Renal cortical epithelial cell (primary cell): ENCODE measurements at regions not wholly inside any gene's neighbourhood (a gene's known extent, or its start where the extent isn't known, plus 50 kb on each side); places are given as distances from the start of the nearest gene placed in this dataset.

ENCODE experiments used
- DNase-seq: peaks from one replicate; pipeline ENCODE4 v3.0.0-alpha.2; 2011; ENCODE audit warnings: low read depth

- no peak for DNase-seq
These were observed 223.2 kb upstream of the GSE1 start for GRCh38 chr16:85389679-85390470.

- DNase-seq = peak; percentile 74
These were observed 222.5 kb upstream of the GSE1 start for GRCh38 chr16:85390511-85391174.

DNA sequence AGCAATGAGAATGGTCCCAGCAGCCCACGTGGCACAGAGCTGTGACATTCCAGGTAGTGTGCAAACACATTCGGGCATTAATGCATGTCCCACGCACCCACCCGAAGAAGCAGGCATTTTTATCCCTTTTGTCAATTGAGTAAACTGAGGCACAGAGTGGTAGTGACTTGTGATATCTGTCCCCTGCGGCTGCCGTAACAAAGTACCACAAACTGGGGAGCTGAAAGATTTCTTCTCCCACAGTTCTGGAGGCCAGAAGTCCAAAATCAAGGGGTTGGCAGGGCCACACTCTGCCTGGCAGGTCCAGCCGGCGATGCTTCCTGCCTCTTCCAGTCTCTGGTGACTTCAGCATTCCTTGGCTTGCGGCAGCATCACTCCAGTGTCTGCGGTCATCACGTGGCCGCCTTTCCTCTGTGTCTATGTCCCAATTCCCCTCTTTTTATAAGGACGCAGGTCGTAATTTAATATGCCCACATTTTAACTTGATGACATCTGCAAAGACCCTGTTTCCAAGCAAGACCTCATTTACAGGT, 221.9 kb upstream of the GSE1 start:
- DNase-seq = no peak

DNA sequence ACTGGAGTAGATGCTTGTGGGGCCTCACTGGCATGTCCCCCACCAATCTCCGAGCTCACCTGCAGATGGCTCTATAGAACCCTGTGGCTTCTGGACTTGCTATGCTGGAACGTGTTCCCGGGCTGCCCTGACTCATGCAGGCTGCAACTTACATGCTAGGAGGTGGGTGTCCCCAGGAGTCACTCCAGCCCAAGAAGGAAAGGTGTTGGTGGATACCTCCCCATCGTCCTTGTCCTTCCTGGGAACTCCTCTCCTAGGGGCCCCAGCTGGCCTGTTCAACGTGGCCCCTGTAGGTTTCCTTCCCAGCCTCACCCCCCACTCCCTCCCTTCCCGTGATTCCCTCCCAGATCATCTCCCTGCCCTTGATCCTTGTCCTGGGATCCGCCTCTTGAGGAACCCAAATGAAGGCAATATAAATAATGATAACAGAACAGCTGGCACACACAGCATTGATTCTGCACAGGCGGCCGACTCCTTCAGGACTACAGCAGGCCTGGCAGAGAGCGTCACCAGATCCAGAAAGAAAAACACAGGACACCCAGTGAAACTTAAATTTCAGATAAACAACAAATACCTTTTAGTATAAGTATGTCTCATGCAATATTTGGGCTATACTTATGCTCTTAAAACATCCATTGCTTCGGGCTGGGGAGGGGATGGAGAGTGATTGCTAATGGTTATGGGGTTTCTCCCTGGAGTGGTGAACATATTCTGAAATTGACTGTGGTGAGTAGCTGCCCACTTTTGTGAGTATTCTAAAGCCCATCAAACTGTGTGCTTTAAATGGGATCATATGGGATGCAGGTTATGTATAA, 221.1 kb upstream of the GSE1 start:
- DNase-seq = no peak

- DNase-seq = no peak
These were observed 220.1 kb upstream of the GSE1 start for GRCh38 chr16:85392756-85393673.

DNA sequence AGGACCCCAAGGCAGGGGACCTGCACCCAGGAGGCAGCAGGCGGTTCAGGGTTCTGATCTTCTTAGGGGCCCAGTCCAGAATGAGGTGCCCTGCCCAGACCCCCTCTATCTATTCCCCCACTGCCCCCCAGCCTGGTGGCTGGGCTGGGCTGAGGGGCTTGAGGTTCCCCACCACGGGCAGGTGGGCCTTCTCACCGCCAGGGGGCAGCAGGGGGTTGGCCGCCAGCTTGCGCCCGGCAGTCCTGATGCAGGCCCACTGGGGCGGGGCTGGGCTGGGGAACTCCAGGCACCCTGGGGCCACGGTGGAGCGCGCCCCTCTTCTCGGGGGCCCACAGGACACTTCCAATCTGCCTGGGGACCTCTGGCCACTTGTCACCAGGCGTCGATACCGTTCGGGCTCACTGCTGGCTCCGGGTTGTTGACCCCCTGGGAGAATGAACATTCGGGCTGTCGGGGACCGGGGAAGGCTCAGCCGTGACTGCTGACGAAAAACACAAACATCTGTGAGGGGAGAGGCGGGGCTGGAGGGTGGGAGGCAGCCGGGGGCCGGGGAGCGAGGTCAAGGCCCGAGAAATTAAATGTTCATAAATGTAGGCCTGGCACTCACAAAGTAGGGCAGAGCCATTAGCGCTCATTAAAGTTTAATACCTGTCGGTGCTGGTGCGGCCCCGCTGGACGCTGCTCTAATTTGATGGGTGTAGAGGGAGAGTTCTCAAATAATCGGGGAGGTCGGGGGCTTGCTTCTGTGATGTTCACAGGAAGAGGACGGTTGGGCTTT, 219.3 kb upstream of the GSE1 start:
- no peak for DNase-seq

DNA sequence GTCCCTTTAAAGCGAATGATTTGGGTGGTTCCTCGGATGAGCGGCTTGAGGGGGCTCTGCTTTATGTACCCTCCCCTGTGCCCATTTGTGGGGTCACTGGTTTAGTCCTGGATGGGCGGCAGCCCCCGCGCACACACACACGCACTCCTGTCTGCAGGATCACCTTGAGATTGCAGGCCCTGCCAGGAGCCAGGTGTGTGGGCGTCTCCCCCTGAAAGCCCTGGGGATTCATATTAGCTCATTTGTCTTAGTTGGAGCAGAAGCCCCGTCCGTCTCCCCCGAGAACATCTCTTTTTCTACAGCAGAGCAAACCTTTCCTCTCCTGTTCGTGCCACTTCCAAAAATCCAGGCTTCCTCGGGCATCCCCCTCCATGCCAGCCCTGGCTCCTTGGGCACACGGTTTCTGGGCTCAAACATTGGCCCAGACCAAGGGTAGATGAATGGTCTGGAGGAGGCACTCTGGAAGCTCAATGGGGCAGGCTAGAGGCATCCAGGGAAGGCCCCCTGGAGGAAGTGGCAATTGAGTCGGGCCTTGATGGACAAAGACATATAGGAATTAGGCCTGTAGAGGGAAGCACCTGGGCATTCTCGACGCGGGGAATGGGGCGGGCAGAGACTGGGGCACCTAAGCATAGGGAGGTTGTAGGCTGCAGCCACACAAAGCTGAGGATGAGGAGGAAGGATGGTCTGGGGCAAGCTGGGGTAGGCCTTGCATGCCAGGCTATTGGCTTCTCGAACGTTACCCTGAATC, 218.5 kb upstream of the GSE1 start:
- no peak for DNase-seq

DNA sequence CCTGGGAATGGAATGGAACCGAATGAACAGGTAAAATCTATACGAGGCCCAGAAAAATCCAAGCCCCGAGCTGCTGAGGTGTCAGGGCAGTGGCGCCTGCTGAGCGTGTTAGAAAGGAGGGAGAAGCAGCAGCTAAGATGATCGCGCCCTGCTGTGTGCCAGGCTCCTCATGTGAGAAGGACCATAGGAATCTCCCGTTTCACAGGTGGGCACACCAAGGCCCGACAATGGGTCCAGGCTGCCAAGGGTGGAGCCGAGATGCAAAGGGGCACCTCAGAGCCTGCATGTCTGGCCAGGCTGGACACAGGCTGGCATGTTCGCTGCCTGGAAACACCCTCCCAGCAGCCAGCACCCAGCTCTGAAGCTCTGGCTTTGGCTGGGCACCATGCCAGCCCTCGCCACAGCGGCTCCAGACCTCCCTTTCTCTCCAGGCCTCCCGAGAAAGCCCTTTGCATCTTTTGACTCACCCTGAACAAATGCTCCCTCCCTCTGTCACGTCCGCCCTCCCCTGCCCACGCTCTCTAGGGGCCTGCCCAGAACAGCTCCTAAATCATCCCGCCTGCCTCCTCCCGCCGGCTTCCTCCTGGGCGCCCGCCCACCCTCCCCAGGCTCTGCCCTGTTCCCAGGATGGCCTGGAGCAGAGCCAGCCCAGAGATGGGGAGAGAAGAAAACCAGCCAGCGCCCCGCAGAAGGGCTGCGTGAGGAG, 217.8 kb upstream of the GSE1 start:
- peak; percentile 96 for DNase-seq

DNA sequence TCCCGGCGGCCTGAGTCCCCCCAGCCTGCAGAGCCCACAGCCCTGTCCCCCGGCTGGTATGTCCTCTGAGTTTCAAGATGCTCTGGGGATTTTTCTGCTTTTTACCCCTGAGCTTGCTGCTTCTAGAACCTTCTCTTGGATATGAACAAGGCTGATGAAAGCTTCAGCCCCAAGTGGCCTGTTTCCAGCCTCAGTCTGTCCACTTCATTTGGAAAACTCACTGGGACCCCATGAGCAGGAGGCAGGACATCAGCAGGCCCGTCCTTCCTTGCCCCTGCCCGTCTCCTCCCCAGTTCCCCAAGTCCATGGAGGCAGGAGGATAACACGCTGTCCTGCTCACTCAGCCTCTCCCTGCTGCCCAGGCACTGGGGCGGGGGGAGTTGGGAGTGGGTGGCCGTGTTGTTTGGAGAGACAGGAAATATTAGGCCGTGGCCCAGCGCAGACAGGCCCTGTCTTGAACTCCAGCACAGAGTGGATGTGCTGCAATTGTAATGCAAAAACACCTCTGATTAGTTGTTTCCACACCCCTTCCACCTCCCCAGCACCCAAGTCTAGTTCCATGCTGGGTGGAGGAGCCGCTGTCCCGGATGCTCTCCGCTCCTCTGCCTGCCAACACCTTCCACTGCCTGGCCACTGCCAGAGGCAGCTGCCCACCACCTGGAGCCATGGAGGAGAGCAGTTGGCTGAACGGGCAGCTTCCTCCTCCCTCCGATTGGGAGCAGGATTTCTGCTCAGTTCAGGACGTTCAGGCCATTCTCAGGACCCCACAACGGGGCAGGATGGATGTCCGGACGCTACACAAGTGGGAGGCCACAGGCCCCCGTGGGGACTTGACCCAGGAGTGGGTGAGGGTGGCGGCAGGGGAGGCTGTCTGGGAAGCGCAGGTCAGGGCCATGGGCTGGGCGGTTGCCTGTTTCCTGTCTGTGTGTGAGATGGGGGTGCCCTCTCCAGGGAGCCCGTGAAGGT, 216.9 kb upstream of the GSE1 start:
- DNase-seq = no peak

DNA sequence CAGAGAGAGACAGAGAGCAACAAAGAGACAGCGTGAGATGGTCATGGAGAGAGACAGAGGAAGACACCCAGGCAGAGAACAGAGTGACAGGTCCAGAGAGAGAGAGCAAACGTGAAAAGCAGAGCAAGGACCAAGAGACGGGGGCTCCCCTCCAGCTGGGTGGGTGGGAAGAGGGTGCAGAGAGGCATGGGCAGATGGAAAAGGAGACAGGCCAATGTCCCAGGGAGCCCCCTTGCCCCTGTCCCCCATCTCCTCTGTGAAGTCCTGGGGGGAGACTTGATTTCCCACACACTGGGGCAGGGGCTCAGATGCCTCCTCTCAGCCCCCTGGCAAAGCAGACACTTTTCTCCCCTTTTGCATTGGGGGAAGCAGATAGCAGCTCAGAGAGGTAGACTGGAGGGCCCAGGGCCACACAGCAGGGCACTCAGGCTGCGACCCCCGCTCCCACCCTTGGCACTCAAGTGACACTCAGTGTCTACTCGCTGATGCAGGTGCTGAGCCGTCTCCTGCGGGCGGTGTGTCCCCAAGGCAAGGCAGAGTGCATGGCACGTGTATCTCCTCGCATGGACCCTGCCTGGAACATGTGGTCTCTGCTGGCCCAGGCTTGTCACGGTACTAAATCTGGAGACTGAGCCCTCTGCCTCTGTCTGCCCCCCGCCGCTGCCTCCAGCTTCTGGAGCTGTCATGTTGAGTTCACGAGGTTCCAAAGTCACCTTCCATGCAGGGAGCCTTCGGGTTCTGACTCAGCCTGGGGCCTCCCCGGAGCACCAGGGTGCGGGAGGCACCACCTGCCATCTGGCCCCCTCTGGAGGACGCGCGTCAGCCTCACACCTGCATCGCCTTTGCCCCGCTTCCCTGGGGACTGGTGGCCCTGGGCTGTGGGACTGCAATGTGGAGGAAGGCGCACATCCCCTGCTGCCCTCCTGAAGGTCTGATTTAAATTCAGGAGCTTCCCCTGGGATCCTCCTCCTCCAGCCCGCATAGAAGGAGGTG, 215.9 kb upstream of the GSE1 start:
- DNase-seq = no peak

- DNase-seq = no peak
These were observed 215.1 kb upstream of the GSE1 start for GRCh38 chr16:85398050-85398451.

DNA sequence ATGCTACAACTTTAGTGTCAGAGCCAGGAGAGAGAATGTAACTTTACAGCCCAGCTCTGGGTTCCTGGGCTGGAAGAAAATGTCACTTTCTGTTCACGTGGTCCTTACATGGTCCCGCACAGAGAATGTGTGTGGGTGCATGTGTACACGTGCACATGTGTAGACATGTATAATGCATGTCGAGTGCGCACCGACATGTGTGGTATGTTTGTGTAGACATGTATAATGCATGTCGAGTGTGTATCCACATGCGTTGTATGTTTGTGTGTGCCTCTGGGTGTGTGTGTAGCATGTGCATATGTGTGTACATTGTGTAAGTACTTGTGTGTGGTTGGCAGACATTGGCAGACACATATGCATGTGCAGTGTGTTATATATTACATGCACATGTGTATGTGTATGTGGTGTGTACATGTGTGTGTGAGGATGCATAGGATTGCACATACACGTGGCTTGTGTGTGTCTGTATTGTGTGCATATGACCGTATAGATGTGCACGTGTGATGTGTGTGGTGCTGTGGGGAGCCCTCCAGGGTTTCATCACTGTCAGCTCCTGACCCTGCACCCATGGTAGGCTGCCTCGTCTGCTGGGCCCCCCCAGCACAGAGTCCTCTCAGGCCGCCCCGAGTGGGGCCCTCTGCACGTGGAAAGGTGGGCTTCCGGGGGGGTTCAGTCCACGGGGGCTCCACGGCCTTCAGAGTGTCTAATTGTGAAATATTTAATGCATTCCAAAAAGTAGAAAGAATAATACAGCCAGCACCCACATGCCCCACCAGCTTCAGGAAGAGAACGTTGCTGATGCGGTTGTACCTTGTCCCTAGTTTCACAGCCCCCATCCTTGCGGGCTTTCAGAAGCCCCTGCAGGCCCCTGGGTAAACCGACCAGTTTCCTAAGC, 214.2 kb upstream of the GSE1 start:
- DNase-seq = no peak

DNA sequence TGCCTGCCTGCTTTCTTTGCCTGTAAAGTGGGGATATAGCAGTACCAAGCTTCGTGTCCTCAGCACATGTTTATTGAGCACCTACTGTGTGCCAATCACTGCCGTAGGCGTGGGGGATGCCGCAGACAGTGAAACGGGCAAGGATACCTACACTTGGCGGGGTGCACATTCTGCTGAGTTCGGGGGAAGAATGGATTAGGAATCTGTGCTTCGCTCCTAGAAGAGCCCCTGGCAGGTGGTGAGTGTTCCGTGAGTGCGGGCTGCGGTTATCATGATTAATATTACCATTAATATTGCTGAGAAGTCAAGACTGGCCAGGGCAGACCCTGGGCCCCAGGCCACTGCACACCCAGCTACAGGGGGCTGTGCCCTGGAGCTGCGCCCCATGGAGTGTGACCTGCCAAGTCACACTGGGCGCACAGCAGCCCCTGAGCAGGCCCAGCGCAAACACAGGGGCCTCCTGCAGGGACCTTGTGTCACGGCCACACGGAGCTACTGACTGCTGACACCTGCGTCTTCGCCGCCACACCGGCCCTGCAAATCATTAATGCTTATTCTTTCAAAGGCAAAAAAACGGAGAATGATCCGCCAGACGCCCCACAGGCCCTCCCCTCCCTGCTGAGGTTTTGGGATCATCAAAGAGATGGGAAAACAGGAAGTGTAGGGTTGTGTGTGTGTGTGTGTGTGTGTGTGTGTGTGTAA, 213.4 kb upstream of the GSE1 start:
- no peak for DNase-seq

DNA sequence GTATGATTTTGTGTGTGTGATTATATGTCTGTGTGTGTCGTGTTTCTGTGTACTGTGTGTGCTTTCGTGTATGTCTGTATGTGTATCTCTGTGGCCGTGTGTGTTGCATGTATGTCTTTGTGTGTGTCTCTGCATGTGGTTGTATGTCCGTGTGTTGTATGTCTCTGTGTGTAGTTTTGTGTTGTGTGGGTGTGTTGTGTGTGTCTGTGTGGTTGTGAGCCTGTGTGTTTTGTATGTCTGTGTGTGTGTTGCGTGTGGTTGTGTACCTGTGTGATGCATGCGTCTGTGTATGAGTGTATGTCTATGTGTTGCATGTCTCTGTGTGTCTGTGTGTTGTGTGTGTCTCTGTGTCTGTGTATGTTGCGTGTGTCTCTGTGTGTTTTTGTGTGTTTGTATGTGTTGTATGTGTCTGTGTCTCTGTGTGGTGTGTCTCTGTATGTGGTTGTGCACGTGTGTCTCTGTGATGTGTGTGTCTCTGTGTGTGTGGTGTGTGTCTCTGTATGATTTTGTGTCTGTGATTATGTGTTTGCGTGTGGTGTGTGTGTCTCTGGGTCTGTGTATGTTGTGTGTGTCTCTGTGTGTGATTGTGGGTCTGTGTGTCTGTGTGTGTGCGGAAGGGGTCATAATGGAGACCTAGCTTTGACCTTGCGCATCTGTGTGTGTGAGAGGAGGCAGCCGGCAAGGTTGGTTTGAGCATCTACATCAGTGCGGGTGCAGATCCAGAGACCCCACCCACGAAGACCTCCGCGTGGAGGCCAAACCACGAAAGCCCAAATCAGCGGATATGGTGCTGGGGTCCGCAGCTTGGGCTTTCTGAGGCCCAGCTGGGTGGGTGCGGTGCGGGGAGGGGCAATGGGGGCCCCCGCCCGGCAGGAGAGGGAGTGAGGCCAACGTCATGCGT, 212.6 kb upstream of the GSE1 start:
- no peak for DNase-seq
